Astrocyte (in vitro differentiated cells and primary cell): ENCODE measurements at regions not wholly inside any gene's neighbourhood (a gene's known extent, or its start where the extent isn't known, plus 50 kb on each side); places are given as distances from the start of the nearest gene placed in this dataset.
"Not testable (repeated sequence)": the region's sequence is repeated elsewhere in the genome, so short reads cannot be mapped to it uniquely, and the experiment has no call there.

ENCODE experiments used
- DNase-seq: peaks from one replicate; pipeline ENCODE4 v3.0.0-alpha.2; 2010; ENCODE audit warnings: low read depth
- FAIRE-seq: peaks from 2 replicates; lab custom pipeline; 2011; peaks lifted over from hg19 to GRCh38; lab: Jason Lieb, UNC
- H2AFZ ChIP-seq: 2 replicates; pipeline ENCODE4 v1.6.0; 2012; ENCODE audit warnings: low read depth, low read length, inconsistent platforms
- H3K27ac ChIP-seq: 2 replicates; pipeline ENCODE4 v1.5.1; 2011; ENCODE audit warnings: low read depth, low read length, inconsistent platforms
- H3K27me3 ChIP-seq: 2 replicates; pipeline ENCODE4 v1.6.0; 2011; ENCODE audit warnings: low read length, inconsistent platforms; ENCODE audit not compliant: insufficient read depth
- H3K36me3 ChIP-seq: 2 replicates; pipeline ENCODE4 v1.5.1; 2011; ENCODE audit warnings: low read length, inconsistent platforms; ENCODE audit not compliant: insufficient read depth
- H3K4me1 ChIP-seq: 2 replicates; pipeline ENCODE4 v1.5.1; 2011; ENCODE audit warnings: low read length, inconsistent platforms; ENCODE audit not compliant: insufficient read depth
- H3K4me2 ChIP-seq: 2 replicates; pipeline ENCODE4 v1.6.0; 2012; ENCODE audit warnings: low read length, inconsistent platforms
- H3K4me3 ChIP-seq: 2 replicates; pipeline ENCODE4 v1.5.1; 2011; ENCODE audit warnings: low read depth, mild to moderate bottlenecking, low read length, inconsistent platforms; ENCODE audit not compliant: insufficient read depth
- H3K79me2 ChIP-seq: 2 replicates; pipeline ENCODE4 v1.6.0; 2012; ENCODE audit warnings: mild to moderate bottlenecking, low read length, inconsistent platforms; ENCODE audit not compliant: insufficient read depth
- H3K9ac ChIP-seq: 2 replicates; pipeline ENCODE4 v1.6.0; 2012; ENCODE audit warnings: mild to moderate bottlenecking, low read length, inconsistent platforms
- H3K9me3 ChIP-seq: 2 replicates; pipeline ENCODE4 v1.5.1; 2012; ENCODE audit warnings: low read depth, mild to moderate bottlenecking, low read length, inconsistent platforms; ENCODE audit not compliant: insufficient read depth
- H4K20me1 ChIP-seq: 2 replicates; pipeline ENCODE4 v1.6.0; 2012; ENCODE audit warnings: low read length, inconsistent platforms; ENCODE audit not compliant: insufficient read depth
- H3K27ac Mint-ChIP-seq: one replicate; pipeline ENCODE4 v1.8.0; 2021; ENCODE audit warnings: mild to moderate bottlenecking, mixed read lengths; ENCODE audit not compliant: unreplicated experiment
- H3K27me3 Mint-ChIP-seq: one replicate; pipeline ENCODE4 v1.8.0; 2021; ENCODE audit warnings: low read depth, mixed read lengths; ENCODE audit not compliant: unreplicated experiment
- H3K36me3 Mint-ChIP-seq: one replicate; pipeline ENCODE4 v1.8.0; 2021; ENCODE audit warnings: low read depth, mixed read lengths; ENCODE audit not compliant: unreplicated experiment
- H3K4me1 Mint-ChIP-seq: one replicate; pipeline ENCODE4 v1.8.0; 2021; ENCODE audit warnings: low read depth, mixed read lengths; ENCODE audit not compliant: unreplicated experiment
- H3K4me3 Mint-ChIP-seq: one replicate; pipeline ENCODE4 v1.8.0; 2021; ENCODE audit warnings: mild to moderate bottlenecking, moderate library complexity, mixed read lengths; ENCODE audit not compliant: unreplicated experiment
- H3K9me3 Mint-ChIP-seq: one replicate; pipeline ENCODE4 v1.8.0; 2021; ENCODE audit warnings: mild to moderate bottlenecking, mixed read lengths; ENCODE audit not compliant: unreplicated experiment
- EZH2 ChIP-seq: IDR thresholded peaks from 2 replicates; pipeline ENCODE4 v1.6.1; 2012; ENCODE audit warnings: mild to moderate bottlenecking, low read length, inconsistent platforms; ENCODE audit not compliant: insufficient read depth
- TF ChIP-seq, protein P1 (sequence below): IDR thresholded peaks from 2 replicates; pipeline ENCODE4 v1.5.1; 2011; ENCODE audit warnings: low read depth, mild to moderate bottlenecking, inconsistent platforms, low read length, moderate library complexity; ENCODE audit not compliant: insufficient read depth

GRCh38 chr15:29648415-29648814, 173.9 kb downstream of the TJP1 start:
- H3K9me3 ChIP-seq, H3K27me3 Mint-ChIP-seq, H3K4me1 ChIP-seq, H3K27me3 ChIP-seq, FAIRE-seq, DNase-seq, H2AFZ ChIP-seq, H3K4me3 ChIP-seq, H3K27ac Mint-ChIP-seq, H3K4me2 ChIP-seq, H3K36me3 ChIP-seq, H4K20me1 ChIP-seq, H3K79me2 ChIP-seq, H3K36me3 Mint-ChIP-seq, H3K4me1 Mint-ChIP-seq, H3K4me3 Mint-ChIP-seq, H3K27ac ChIP-seq, H3K9me3 Mint-ChIP-seq, H3K9ac ChIP-seq: not testable (repeated sequence)

- Histone ChIP-seq H2AFZ (no peak overlapping the region), H3K4me2 (no peak overlapping the region), H3K9ac (no peak overlapping the region), H3K4me1 (no peaks in the 10 kb centered on the region), H3K9me3 (no peaks in the 10 kb centered on the region), H4K20me1 (no peaks in the 10 kb centered on the region), H3K27ac (no peak overlapping the region), H3K4me3 (no peak overlapping the region), H3K79me2 (no peaks in the 10 kb centered on the region), H3K36me3 (no peaks in the 10 kb centered on the region), H3K27me3 (no peaks in the 10 kb centered on the region)
- Mint-ChIP-seq H3K4me1 (no peaks in the 10 kb centered on the region), H3K36me3 (no peaks in the 10 kb centered on the region), H3K27ac (no peak overlapping the region), H3K4me3 (no peak overlapping the region), H3K27me3 (no peaks in the 10 kb centered on the region), H3K9me3 (no peaks in the 10 kb centered on the region)
- no peak for DNase-seq
- TF ChIP-seq EZH2: no peak
- FAIRE-seq: no peak
Measured at GRCh38 chr15:29645841-29646240, 176.4 kb downstream of the TJP1 start.

- H3K27ac ChIP-seq, DNase-seq, H3K9ac ChIP-seq, H3K4me2 ChIP-seq, H3K27ac Mint-ChIP-seq, FAIRE-seq, H3K27me3 ChIP-seq, H3K27me3 Mint-ChIP-seq, H3K9me3 Mint-ChIP-seq, H3K36me3 ChIP-seq, H3K4me1 Mint-ChIP-seq, H3K79me2 ChIP-seq, H3K4me3 Mint-ChIP-seq, H3K36me3 Mint-ChIP-seq, H2AFZ ChIP-seq, H4K20me1 ChIP-seq, H3K4me3 ChIP-seq, H3K9me3 ChIP-seq, H3K4me1 ChIP-seq: not testable (repeated sequence)
Measured at GRCh38 chr15:29644361-29644760, 177.9 kb downstream of the TJP1 start.

- no peaks in the 10 kb centered on the region for H3K36me3 Mint-ChIP-seq
- peaks cover 9% of the 10 kb centered on the region for H3K4me1 Mint-ChIP-seq
- H3K9ac ChIP-seq: no peak overlapping the region
- no peak overlapping the region for H3K27ac ChIP-seq
- H3K9me3 Mint-ChIP-seq: peaks cover 3% of the 10 kb centered on the region
- no peaks in the 10 kb centered on the region for H3K27me3 ChIP-seq
- H3K4me3 Mint-ChIP-seq: no peak overlapping the region
- no peaks in the 10 kb centered on the region for H3K27me3 Mint-ChIP-seq
- TF ChIP-seq EZH2: no peak
- TF ChIP-seq, protein P1, sequence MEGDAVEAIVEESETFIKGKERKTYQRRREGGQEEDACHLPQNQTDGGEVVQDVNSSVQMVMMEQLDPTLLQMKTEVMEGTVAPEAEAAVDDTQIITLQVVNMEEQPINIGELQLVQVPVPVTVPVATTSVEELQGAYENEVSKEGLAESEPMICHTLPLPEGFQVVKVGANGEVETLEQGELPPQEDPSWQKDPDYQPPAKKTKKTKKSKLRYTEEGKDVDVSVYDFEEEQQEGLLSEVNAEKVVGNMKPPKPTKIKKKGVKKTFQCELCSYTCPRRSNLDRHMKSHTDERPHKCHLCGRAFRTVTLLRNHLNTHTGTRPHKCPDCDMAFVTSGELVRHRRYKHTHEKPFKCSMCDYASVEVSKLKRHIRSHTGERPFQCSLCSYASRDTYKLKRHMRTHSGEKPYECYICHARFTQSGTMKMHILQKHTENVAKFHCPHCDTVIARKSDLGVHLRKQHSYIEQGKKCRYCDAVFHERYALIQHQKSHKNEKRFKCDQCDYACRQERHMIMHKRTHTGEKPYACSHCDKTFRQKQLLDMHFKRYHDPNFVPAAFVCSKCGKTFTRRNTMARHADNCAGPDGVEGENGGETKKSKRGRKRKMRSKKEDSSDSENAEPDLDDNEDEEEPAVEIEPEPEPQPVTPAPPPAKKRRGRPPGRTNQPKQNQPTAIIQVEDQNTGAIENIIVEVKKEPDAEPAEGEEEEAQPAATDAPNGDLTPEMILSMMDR: no peak
- DNase-seq (peak; percentile 16), FAIRE-seq (no peak)
- no peaks in the 10 kb centered on the region for H3K79me2 ChIP-seq
- no peaks in the 10 kb centered on the region for H4K20me1 ChIP-seq
- no peaks in the 10 kb centered on the region for H3K9me3 ChIP-seq
- H3K27ac Mint-ChIP-seq: peak overlapping the region; percentile 66
- peak overlapping the region; percentile 20 for H3K4me2 ChIP-seq
- no peak overlapping the region for H2AFZ ChIP-seq
- no peaks in the 10 kb centered on the region for H3K36me3 ChIP-seq
- no peaks in the 10 kb centered on the region for H3K4me1 ChIP-seq
- no peak overlapping the region for H3K4me3 ChIP-seq
Measured at GRCh38 chr15:29638781-29639180, 183.5 kb downstream of the TJP1 start.
